ENCODE measurements at regions not wholly inside any gene's neighbourhood (a gene's known extent, or its start where the extent isn't known, plus 50 kb on each side); places are given as distances from the start of the nearest gene placed in this dataset.

DNA sequence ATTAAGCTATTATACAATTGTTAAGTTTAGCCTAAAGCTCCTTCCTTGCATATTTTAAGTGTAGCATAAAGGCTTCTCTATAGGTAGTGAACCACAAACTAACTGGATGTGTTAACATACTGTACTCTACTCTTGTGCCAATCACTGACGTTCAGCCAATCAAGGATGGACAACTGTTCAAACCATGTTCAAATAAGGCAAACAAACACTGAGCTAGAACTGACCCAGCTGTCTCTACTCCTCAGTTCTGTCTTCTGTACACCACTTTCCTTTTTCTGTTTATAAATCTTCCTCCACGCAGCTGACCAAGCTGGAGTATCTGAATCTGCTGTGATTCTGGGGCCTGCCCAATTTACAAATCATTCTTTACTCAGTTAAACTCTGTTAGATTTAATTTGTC is 188.7 kb upstream of the MBL2 start:
- no peak overlapping the region for H3K4me2 ChIP-seq
- FAIRE-seq = no peak
- H3K9me3 ChIP-seq = no peaks in the 10 kb centered on the region
- CTCF ChIA-PET = no interaction called here
- no peak overlapping the region for H3K4me3 ChIP-seq
- POLR2A ChIA-PET = no interaction called here
- H3K27ac ChIP-seq = no peak overlapping the region
- ATAC-seq = no peak
- WGBS (ENCODE audit: missing lambda C conversion rate) = 5% methylated on average over 2 of the region's 2 CpGs
- no peaks in the 10 kb centered on the region for H3K4me1 ChIP-seq
- DNase-seq (ENCODE audit: low read depth in 1 of 2, low spot score in 1 of 2) = no peak
- TF ChIP-seq HOXB13 (CRISPR knock-in tag; IDR thresholded peaks at IDR 0.05; ENCODE audit: low read depth) (no peak), JUN (IDR thresholded peaks at IDR 0.05) (no peak), NR3C1 (IDR thresholded peaks at IDR 0.05) (no peak), ATOH8 (CRISPR knock-in tag; IDR thresholded peaks at IDR 0.05; ENCODE audit: low read depth) (no peak), JUNB (IDR thresholded peaks at IDR 0.05) (no peak)

- Histone ChIP-seq H3K27ac (no peak overlapping the region), H3K4me2 (no peak overlapping the region), H3K9me3 (no peaks in the 10 kb centered on the region), H3K4me1 (no peaks in the 10 kb centered on the region), H3K4me3 (no peak overlapping the region)
- DNase-seq (ENCODE audit: low read depth in 1 of 2, low spot score in 1 of 2) = no peak
- ChIA-PET CTCF (no interaction called here), POLR2A (no interaction called here)
- 6% methylated on average over 2 of the region's 2 CpGs for WGBS (ENCODE audit: missing lambda C conversion rate)
- FAIRE-seq = no peak
- ATAC-seq = no peak
- no peak for TF ChIP-seq CTCF (IDR thresholded peaks at IDR 0.05)
Observed at GRCh38 chr10:52959810-52960209, 187.2 kb upstream of the MBL2 start.

- DNase-seq (ENCODE audit: low read depth in 1 of 2, low spot score in 1 of 2) = no peak
- FAIRE-seq = no peak
- H3K4me1 ChIP-seq = no peaks in the 10 kb centered on the region
- H3K4me3 ChIP-seq = no peak overlapping the region
- H3K9me3 ChIP-seq = no peaks in the 10 kb centered on the region
- CTCF ChIA-PET = no interaction called here
- H3K4me2 ChIP-seq = no peak overlapping the region
- TF ChIP-seq FOSB (CRISPR knock-in tag; IDR thresholded peaks at IDR 0.05) (no peak), E2F6 (IDR thresholded peaks at IDR 0.05; ENCODE audit: borderline replicate concordance, low read depth) (no peak)
- ATAC-seq = no peak
- H3K27ac ChIP-seq = no peak overlapping the region
- 59% methylated on average over 5 of the region's 5 CpGs for whole genome bisulfite sequencing (ENCODE audit: missing lambda C conversion rate)
- POLR2A ChIA-PET = no interaction called here
Observed at GRCh38 chr10:52956861-52957260, 184.3 kb upstream of the MBL2 start.

GRCh38 chr10:52956461-52956860 is 183.9 kb upstream of the MBL2 start:
- H3K4me2 ChIP-seq = no peak overlapping the region
- FAIRE-seq = no peak
- WGBS (ENCODE audit: missing lambda C conversion rate) = 49% methylated on average over 3 of the region's 3 CpGs
- CTCF ChIA-PET = no interaction called here
- H3K9me3 ChIP-seq = no peaks in the 10 kb centered on the region
- POLR2A ChIA-PET = no interaction called here
- H3K27ac ChIP-seq = no peak overlapping the region
- no peak for ATAC-seq
- no peaks in the 10 kb centered on the region for H3K4me1 ChIP-seq
- no peak overlapping the region for H3K4me3 ChIP-seq
- DNase-seq (ENCODE audit: low read depth in 1 of 2, low spot score in 1 of 2) = no peak
- TF ChIP-seq MYC (IDR thresholded peaks at IDR 0.05; ENCODE audit: borderline replicate concordance, low read length) = no peak
- TF ChIP-seq POLR2AphosphoS2 (conservative IDR thresholded peaks at IDR 0.05; ENCODE audit: low read length) = no peak
- TF ChIP-seq JUN (IDR thresholded peaks at IDR 0.05) = no peak
- TF ChIP-seq BCL3 (IDR thresholded peaks at IDR 0.05) = no peak
- no peak for TF ChIP-seq TFCP2L1 (CRISPR knock-in tag; IDR thresholded peaks at IDR 0.05)
- no peak for TF ChIP-seq FOSB (CRISPR knock-in tag; IDR thresholded peaks at IDR 0.05)
- no peak for TF ChIP-seq CBX8 (IDR thresholded peaks at IDR 0.05)
- no peak for TF ChIP-seq MAFK (IDR thresholded peaks at IDR 0.05; ENCODE audit: partially characterized antibody)
- no peak for TF ChIP-seq CHD4 (IDR thresholded peaks at IDR 0.05; ENCODE audit: borderline replicate concordance)
- TF ChIP-seq HEYL (CRISPR knock-in tag; IDR thresholded peaks at IDR 0.05) = no peak
- TF ChIP-seq EHF (CRISPR knock-in tag; IDR thresholded peaks at IDR 0.05) = no peak
- no peak for TF ChIP-seq HES2 (IDR thresholded peaks at IDR 0.05)
- TF ChIP-seq USF2 (IDR thresholded peaks at IDR 0.05) = no peak
- TF ChIP-seq, protein P1, sequence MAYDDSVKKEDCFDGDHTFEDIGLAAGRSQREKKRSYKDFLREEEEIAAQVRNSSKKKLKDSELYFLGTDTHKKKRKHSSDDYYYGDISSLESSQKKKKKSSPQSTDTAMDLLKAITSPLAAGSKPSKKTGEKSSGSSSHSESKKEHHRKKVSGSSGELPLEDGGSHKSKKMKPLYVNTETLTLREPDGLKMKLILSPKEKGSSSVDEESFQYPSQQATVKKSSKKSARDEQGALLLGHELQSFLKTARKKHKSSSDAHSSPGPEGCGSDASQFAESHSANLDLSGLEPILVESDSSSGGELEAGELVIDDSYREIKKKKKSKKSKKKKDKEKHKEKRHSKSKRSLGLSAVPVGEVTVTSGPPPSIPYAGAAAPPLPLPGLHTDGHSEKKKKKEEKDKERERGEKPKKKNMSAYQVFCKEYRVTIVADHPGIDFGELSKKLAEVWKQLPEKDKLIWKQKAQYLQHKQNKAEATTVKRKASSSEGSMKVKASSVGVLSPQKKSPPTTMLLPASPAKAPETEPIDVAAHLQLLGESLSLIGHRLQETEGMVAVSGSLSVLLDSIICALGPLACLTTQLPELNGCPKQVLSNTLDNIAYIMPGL (CRISPR knock-in tag; IDR thresholded peaks at IDR 0.05; ENCODE audit: borderline replicate concordance) = no peak
- no peak for TF ChIP-seq MAZ (IDR thresholded peaks at IDR 0.05; ENCODE audit: borderline replicate concordance, low read depth, low read length)

Measured in A549 (cell line).